HEK293 (cell line): ENCODE measurements at regions not wholly inside any gene's neighbourhood (a gene's known extent, or its start where the extent isn't known, plus 50 kb on each side); places are given as distances from the start of the nearest gene placed in this dataset.
"Not testable (repeated sequence)": the region's sequence is repeated elsewhere in the genome, so short reads cannot be mapped to it uniquely, and the experiment has no call there.

Experiments
- CTCF ChIA-PET: fragments of 350-600 bp; formaldehyde crosslinking; extraction: SDS; loops from one replicate; lab custom pipeline; 2021; ENCODE audit warnings: antibody characterized with exemption; lab: Yijun Ruan, JAX
- POLR2A ChIA-PET: fragments of 300-600 bp; formaldehyde crosslinking; extraction: SDS; loops from one replicate; lab custom pipeline; 2020; ENCODE audit warnings: antibody characterized with exemption, inconsistent platforms; lab: Yijun Ruan, JAX
- H3K27ac ChIP-seq: fragments of 200-500 bp; sonication (Bioruptor generic); 2 replicates; pipeline ENCODE4 v1.5.1; 2014; ENCODE audit warnings: low read depth, low read length, control low read depth, inconsistent platforms; ENCODE audit errors: extremely low read depth
- H3K36me3 ChIP-seq, 2 experiments: fragments of 200-500 bp in 1 of 2; sonication (Bioruptor generic) in 1 of 2; 1 replicate in 1 of 2; 2 replicates in 1 of 2; pipeline ENCODE4 v1.5.1; 2014 to 2017; ENCODE audit warnings: inconsistent platforms in 2 of 2, low read length in 2 of 2; ENCODE audit not compliant: control insufficient read depth in 2 of 2, insufficient read depth in 1 of 2
- H3K4me1 ChIP-seq: fragments of 200-500 bp; sonication (Bioruptor generic); 2 replicates; pipeline ENCODE4 v1.5.1; 2014; ENCODE audit warnings: mild to moderate bottlenecking, low read length, inconsistent platforms; ENCODE audit not compliant: control insufficient read depth, insufficient read depth
- H3K4me3 ChIP-seq: 2 replicates; pipeline ENCODE4 v1.5.1; 2011; ENCODE audit warnings: low read depth, mild to moderate bottlenecking, control low read depth, low read length, moderate library complexity
- H3K9me3 ChIP-seq: fragments of 200-500 bp; sonication (Bioruptor generic); 2 replicates; pipeline ENCODE4 v1.5.1; 2014; ENCODE audit warnings: low read depth, low read length, inconsistent platforms; ENCODE audit not compliant: control insufficient read depth, insufficient read depth
- GLI2 ChIP-seq: fragments of 450-650 bp; formaldehyde crosslinking; IDR thresholded peaks from 2 replicates; pipeline ENCODE4; 2017; ENCODE audit warnings: missing biosample characterization, missing genetic modification characterization, low read depth, borderline replicate concordance
- HOXC10 ChIP-seq: sonication (generic); formaldehyde crosslinking; IDR thresholded peaks from 2 replicates; pipeline ENCODE4 v1.8.1; 2023; ENCODE audit warnings: mild to moderate bottlenecking, missing genetic modification reagents
- TSHZ1 ChIP-seq: fragments of 450-650 bp; formaldehyde crosslinking; IDR thresholded peaks from 2 replicates; pipeline ENCODE4 v1.5.1; 2016; ENCODE audit warnings: missing biosample characterization, missing genetic modification characterization, borderline replicate concordance
- ZBTB49 ChIP-seq: fragments of 450-650 bp; formaldehyde crosslinking; IDR thresholded peaks from 2 replicates; pipeline ENCODE4 v1.5.1; 2016; ENCODE audit warnings: missing biosample characterization, missing genetic modification characterization, low read depth
- ZNF121 ChIP-seq: fragments of 450-650 bp; formaldehyde crosslinking; IDR thresholded peaks from 2 replicates; pipeline ENCODE4 v1.5.1; 2016; ENCODE audit warnings: missing biosample characterization, missing genetic modification characterization
- ZNF292 ChIP-seq: fragments of 450-650 bp; formaldehyde crosslinking; IDR thresholded peaks from 2 replicates; pipeline ENCODE4 v1.5.1; 2016; ENCODE audit warnings: low read depth, missing biosample characterization, missing genetic modification characterization, borderline replicate concordance
- ZNF335 ChIP-seq: fragments of 450-650 bp; formaldehyde crosslinking; conservative IDR thresholded peaks from 2 replicates; pipeline ENCODE4 v1.5.1; 2016; ENCODE audit warnings: missing biosample characterization, missing genetic modification characterization
- ZNF48 ChIP-seq: fragments of 450-650 bp; formaldehyde crosslinking; IDR thresholded peaks from 2 replicates; pipeline ENCODE4 v1.5.1; 2016; ENCODE audit warnings: missing biosample characterization, missing genetic modification characterization
- ZNF513 ChIP-seq: fragments of 450-650 bp; IDR thresholded peaks from 2 replicates; pipeline ENCODE4 v1.5.1; 2018; ENCODE audit warnings: missing biosample characterization, missing genetic modification characterization
- ZNF521 ChIP-seq: fragments of 450-650 bp; formaldehyde crosslinking; IDR thresholded peaks from 2 replicates; pipeline ENCODE4 v1.5.1; 2017; ENCODE audit warnings: missing biosample characterization, mild to moderate bottlenecking, missing genetic modification characterization
- ZNF549 ChIP-seq: fragments of 450-650 bp; IDR thresholded peaks from 2 replicates; pipeline ENCODE4 v1.5.1; 2018; ENCODE audit warnings: missing biosample characterization, missing genetic modification characterization, mild to moderate bottlenecking, inconsistent platforms, moderate library complexity
- ZNF555 ChIP-seq: fragments of 450-650 bp; formaldehyde crosslinking; conservative IDR thresholded peaks from 2 replicates; pipeline ENCODE4 v1.5.1; 2017; ENCODE audit warnings: missing biosample characterization, mild to moderate bottlenecking, missing genetic modification characterization, inconsistent platforms
- ZNF76 ChIP-seq: fragments of 450-650 bp; formaldehyde crosslinking; IDR thresholded peaks from 2 replicates; pipeline ENCODE4; 2016; ENCODE audit warnings: low read depth, missing biosample characterization, missing genetic modification characterization, borderline replicate concordance
- ZNF837 ChIP-seq: fragments of 450-650 bp; formaldehyde crosslinking; IDR thresholded peaks from 2 replicates; pipeline ENCODE4 v1.5.1; 2016; ENCODE audit warnings: missing biosample characterization, missing genetic modification characterization
- ZSCAN30 ChIP-seq: fragments of 450-650 bp; IDR thresholded peaks from 2 replicates; pipeline ENCODE4 v1.5.1; 2018; ENCODE audit warnings: missing biosample characterization, mild to moderate bottlenecking, missing genetic modification characterization, moderate library complexity

GRCh38 chr4:32931475-32931874 lies 2211.3 kb downstream of the PCDH7 start:
- TF ChIP-seq HOXC10 (CRISPR knock-in tag) (no peak), ZNF555 (tag by site-specific recombination) (no peak), TSHZ1 (no peak), GLI2 (tag by site-specific recombination) (no peak)
- Histone ChIP-seq H3K27ac (no peak overlapping the region), H3K36me3 (no peaks in the 10 kb centered on the region), H3K4me3 (no peak overlapping the region), H3K9me3 (no peaks in the 10 kb centered on the region), H3K4me1 (no peaks in the 10 kb centered on the region)
- POLR2A ChIA-PET: no interaction called here
- CTCF ChIA-PET: no interaction called here

GRCh38 chr4:32932156-32932555 lies 2212.0 kb downstream of the PCDH7 start:
- H3K4me3 ChIP-seq: no peak overlapping the region
- no peak for TF ChIP-seq ZNF513 (tag by site-specific recombination)
- TF ChIP-seq ZNF76 (tag by site-specific recombination): no peak
- no peak for TF ChIP-seq HOXC10 (CRISPR knock-in tag)
- TF ChIP-seq ZNF48 (tag by site-specific recombination): no peak
- no peak for TF ChIP-seq ZSCAN30 (tag by site-specific recombination)
- no peak for TF ChIP-seq ZNF292 (tag by site-specific recombination)
- TF ChIP-seq ZNF549 (tag by site-specific recombination): no peak
- TF ChIP-seq ZBTB49 (tag by site-specific recombination): no peak
- no peak for TF ChIP-seq ZNF121 (tag by site-specific recombination)
- TF ChIP-seq ZNF521 (tag by site-specific recombination): no peak
- no peak for TF ChIP-seq ZNF335 (tag by site-specific recombination)
- TF ChIP-seq ZNF837 (tag by site-specific recombination): no peak
- H3K4me1 ChIP-seq: no peaks in the 10 kb centered on the region
- POLR2A ChIA-PET: no interaction called here
- CTCF ChIA-PET: no interaction called here
- H3K27ac ChIP-seq: no peak overlapping the region
- H3K9me3 ChIP-seq: no peaks in the 10 kb centered on the region
- H3K36me3 ChIP-seq: no peaks in the 10 kb centered on the region

GRCh38 chr4:32939222-32939621 lies 2219.1 kb downstream of the PCDH7 start:
- H3K4me1 ChIP-seq, H3K9me3 ChIP-seq, H3K4me3 ChIP-seq, POLR2A ChIA-PET, CTCF ChIA-PET, H3K36me3 ChIP-seq, H3K27ac ChIP-seq: not testable (repeated sequence)
